ENCODE measurements at regions not wholly inside any gene's neighbourhood (a gene's known extent, or its start where the extent isn't known, plus 50 kb on each side); places are given as distances from the start of the nearest gene placed in this dataset.

GRCh38 chr2:236671896-236672562 is 102.4 kb downstream of the ACKR3 start:
- CTCF ChIA-PET: no interaction called here
- DNase-seq (ENCODE audit: low spot score) (no peak), ATAC-seq (no peak)
- H3K4me3 Mint-ChIP-seq: no peak overlapping the region
- H3K4me1 Mint-ChIP-seq: peaks cover 9% of the 10 kb centered on the region
- H3K9me3 Mint-ChIP-seq: peaks cover 21% of the 10 kb centered on the region
- peaks cover 11% of the 10 kb centered on the region for H3K36me3 Mint-ChIP-seq
- H3K27ac Mint-ChIP-seq: no peak overlapping the region
- POLR2A ChIA-PET: no interaction called here
- H3K27me3 Mint-ChIP-seq (ENCODE audit: low read depth): peaks cover 3% of the 10 kb centered on the region; the same call in 1 of the 2 replicates
- TF ChIP-seq ZBTB21 (CRISPR knock-in tag; IDR thresholded peaks at IDR 0.05; ENCODE audit: borderline replicate concordance) (no peak), E2F1 (CRISPR knock-in tag; IDR thresholded peaks at IDR 0.05) (no peak), JUN (CRISPR knock-in tag; IDR thresholded peaks at IDR 0.05) (no peak), CDX4 (CRISPR knock-in tag; IDR thresholded peaks at IDR 0.05; ENCODE audit: borderline replicate concordance) (no peak), ZNF396 (CRISPR knock-in tag; IDR thresholded peaks at IDR 0.05; ENCODE audit: borderline replicate concordance) (no peak), TEAD1 (CRISPR knock-in tag; IDR thresholded peaks at IDR 0.05) (no peak), PREB (CRISPR knock-in tag; IDR thresholded peaks at IDR 0.05; ENCODE audit: borderline replicate concordance) (no peak), FOXJ3 (CRISPR knock-in tag; IDR thresholded peaks at IDR 0.05; ENCODE audit: borderline replicate concordance) (no peak), MLX (CRISPR knock-in tag; IDR thresholded peaks at IDR 0.05) (no peak), EMX1 (CRISPR knock-in tag; IDR thresholded peaks at IDR 0.05) (no peak), ESRRA (CRISPR knock-in tag; IDR thresholded peaks at IDR 0.05; ENCODE audit: borderline replicate concordance) (no peak), MYBL2 (CRISPR knock-in tag; IDR thresholded peaks at IDR 0.05) (no peak), GRHL2 (CRISPR knock-in tag; IDR thresholded peaks at IDR 0.05; ENCODE audit: insufficient replicate concordance, severe bottlenecking) (no peak), NFATC4 (CRISPR knock-in tag; IDR thresholded peaks at IDR 0.05) (no peak), IRF2 (CRISPR knock-in tag; IDR thresholded peaks at IDR 0.05; ENCODE audit: borderline replicate concordance, low read depth) (no peak), SOX15 (CRISPR knock-in tag; IDR thresholded peaks at IDR 0.05) (no peak)

- peaks cover 3% of the 10 kb centered on the region; the same call in 1 of the 2 replicates for H3K27me3 Mint-ChIP-seq (ENCODE audit: low read depth)
- ChIA-PET CTCF (no interaction called here), POLR2A (no interaction called here)
- H3K27ac Mint-ChIP-seq: no peak overlapping the region
- H3K4me1 Mint-ChIP-seq: peaks cover 9% of the 10 kb centered on the region
- DNase-seq (ENCODE audit: low spot score): no peak
- no peak for ATAC-seq
- peaks cover 11% of the 10 kb centered on the region for H3K36me3 Mint-ChIP-seq
- H3K9me3 Mint-ChIP-seq: peaks cover 21% of the 10 kb centered on the region
- TF ChIP-seq IRF2 (CRISPR knock-in tag; IDR thresholded peaks at IDR 0.05; ENCODE audit: borderline replicate concordance, low read depth): no peak
- TF ChIP-seq USF1 (CRISPR knock-in tag; IDR thresholded peaks at IDR 0.05): no peak
- H3K4me3 Mint-ChIP-seq: no peak overlapping the region
Measured at GRCh38 chr2:236672606-236673005, 103.0 kb downstream of the ACKR3 start.

- TF ChIP-seq NR2C2 (CRISPR knock-in tag; IDR thresholded peaks at IDR 0.05): no peak
- TF ChIP-seq ZBTB21 (CRISPR knock-in tag; IDR thresholded peaks at IDR 0.05; ENCODE audit: borderline replicate concordance): no peak
- TF ChIP-seq PRRX2 (CRISPR knock-in tag; IDR thresholded peaks at IDR 0.05): no peak
- TF ChIP-seq NFE2L1 (CRISPR knock-in tag; IDR thresholded peaks at IDR 0.05): no peak
- peak; percentile 81; the same call in 1 of the 2 replicates for TF ChIP-seq ZBTB43 (CRISPR knock-in tag; IDR thresholded peaks at IDR 0.05)
- no peak for DNase-seq (ENCODE audit: low spot score)
Measured at GRCh38 chr2:236673126-236673822, 103.6 kb downstream of the ACKR3 start.

More at GRCh38 chr2:236673126-236673822, 103.6 kb downstream of the ACKR3 start:
- ChIA-PET POLR2A (no interaction called here), CTCF (no interaction called here)
- peaks cover 21% of the 10 kb centered on the region for H3K9me3 Mint-ChIP-seq
- ATAC-seq: no peak
- no peak overlapping the region for H3K27ac Mint-ChIP-seq
- peaks cover 9% of the 10 kb centered on the region for H3K4me1 Mint-ChIP-seq
- H3K36me3 Mint-ChIP-seq: peaks cover 11% of the 10 kb centered on the region
- peaks cover 3% of the 10 kb centered on the region; the same call in 1 of the 2 replicates for H3K27me3 Mint-ChIP-seq (ENCODE audit: low read depth)
- H3K4me3 Mint-ChIP-seq: no peak overlapping the region
